GM19324 (cell line): ENCODE measurements at regions not wholly inside any gene's neighbourhood (a gene's known extent, or its start where the extent isn't known, plus 50 kb on each side); places are given as distances from the start of the nearest gene placed in this dataset.
"Not testable (repeated sequence)": the region's sequence is repeated elsewhere in the genome, so short reads cannot be mapped to it uniquely, and the experiment has no call there.

Experiments used
- ATAC-seq: cut with Tn5 transposase; IDR thresholded peaks from one replicate; pipeline ENCODE4 v1.9.1; 2021; ENCODE audit warnings: mild to moderate bottlenecking, moderate library complexity; ENCODE audit not compliant: unreplicated experiment, low FRiP score

GRCh38 chr10:2228320-2228901 is 491.1 kb upstream of the ADARB2 start:
- ATAC-seq = no peak

GRCh38 chr10:2225609-2226008 is 488.3 kb upstream of the ADARB2 start:
- no peak for ATAC-seq

- ATAC-seq = no peak
Observed at GRCh38 chr10:2223548-2224320, 486.4 kb upstream of the ADARB2 start.

- no peak for ATAC-seq
Observed at GRCh38 chr10:2222631-2223030, 485.3 kb upstream of the ADARB2 start.

GRCh38 chr10:2214805-2215204 is 477.5 kb upstream of the ADARB2 start:
- no peak for ATAC-seq

- no peak for ATAC-seq
Observed at GRCh38 chr10:2214092-2214491, 476.8 kb upstream of the ADARB2 start.

- no peak for ATAC-seq
Observed at GRCh38 chr10:2212244-2212834, 475.0 kb upstream of the ADARB2 start.

GRCh38 chr10:2210088-2210487 is 472.8 kb upstream of the ADARB2 start:
- ATAC-seq = no peak

GRCh38 chr10:2208106-2208505 is 470.8 kb upstream of the ADARB2 start:
- ATAC-seq = no peak

GRCh38 chr10:2207246-2207922 is 470.1 kb upstream of the ADARB2 start:
- ATAC-seq = no peak

- no peak for ATAC-seq
Observed at GRCh38 chr10:2205406-2205805, 468.1 kb upstream of the ADARB2 start.

GRCh38 chr10:2202401-2202800 is 465.1 kb upstream of the ADARB2 start:
- no peak for ATAC-seq

- no peak for ATAC-seq
Observed at GRCh38 chr10:2201534-2202099, 464.3 kb upstream of the ADARB2 start.

- no peak for ATAC-seq
Observed at GRCh38 chr10:2197663-2198062, 460.3 kb upstream of the ADARB2 start.

- no peak for ATAC-seq
Observed at GRCh38 chr10:2196272-2196671, 458.9 kb upstream of the ADARB2 start.

GRCh38 chr10:2189356-2189755 is 452.0 kb upstream of the ADARB2 start:
- ATAC-seq = not testable (repeated sequence)

- no peak for ATAC-seq
Observed at GRCh38 chr10:2188371-2188770, 451.0 kb upstream of the ADARB2 start.

GRCh38 chr10:2173327-2173726 is 436.0 kb upstream of the ADARB2 start:
- ATAC-seq = no peak

- no peak for ATAC-seq
Observed at GRCh38 chr10:2165771-2166460, 428.6 kb upstream of the ADARB2 start.

GRCh38 chr10:2150288-2150687 is 413.0 kb upstream of the ADARB2 start:
- ATAC-seq = no peak
